Osteocyte (in vitro differentiated cells): ENCODE measurements at regions not wholly inside any gene's neighbourhood (a gene's known extent, or its start where the extent isn't known, plus 50 kb on each side); places are given as distances from the start of the nearest gene placed in this dataset.
"Not testable (repeated sequence)": the region's sequence is repeated elsewhere in the genome, so short reads cannot be mapped to it uniquely, and the experiment has no call there.

Source experiments
- DNase-seq: peaks from one replicate; pipeline ENCODE4 v3.0.0; 2021; ENCODE audit warnings: mixed read lengths; ENCODE audit not compliant: unreplicated experiment; ENCODE audit errors: extremely low spot score
- H3K27ac Mint-ChIP-seq: one replicate; pipeline ENCODE4 v1.8.0; 2021; ENCODE audit warnings: mild to moderate bottlenecking, mixed read lengths; ENCODE audit not compliant: unreplicated experiment
- H3K27me3 Mint-ChIP-seq: one replicate; pipeline ENCODE4 v1.8.0; 2021; ENCODE audit warnings: mixed read lengths; ENCODE audit not compliant: unreplicated experiment
- H3K36me3 Mint-ChIP-seq: one replicate; pipeline ENCODE4 v1.8.0; 2021; ENCODE audit warnings: mixed read lengths; ENCODE audit not compliant: unreplicated experiment
- H3K4me1 Mint-ChIP-seq: one replicate; pipeline ENCODE4 v1.8.0; 2021; ENCODE audit warnings: mixed read lengths; ENCODE audit not compliant: unreplicated experiment
- H3K4me3 Mint-ChIP-seq: one replicate; pipeline ENCODE4 v1.8.0; 2021; ENCODE audit warnings: mild to moderate bottlenecking, moderate library complexity, mixed read lengths; ENCODE audit not compliant: unreplicated experiment
- H3K9me3 Mint-ChIP-seq: one replicate; pipeline ENCODE4 v1.8.0; 2021; ENCODE audit warnings: mixed read lengths; ENCODE audit not compliant: unreplicated experiment
- TF ChIP-seq, protein P1 (sequence below): fragments of 200-600 bp; sonication (generic); IDR thresholded peaks from 2 replicates; pipeline ENCODE4 v1.5.0; 2021; ENCODE audit warnings: antibody characterized with exemption, mild to moderate bottlenecking, moderate library complexity

DNA sequence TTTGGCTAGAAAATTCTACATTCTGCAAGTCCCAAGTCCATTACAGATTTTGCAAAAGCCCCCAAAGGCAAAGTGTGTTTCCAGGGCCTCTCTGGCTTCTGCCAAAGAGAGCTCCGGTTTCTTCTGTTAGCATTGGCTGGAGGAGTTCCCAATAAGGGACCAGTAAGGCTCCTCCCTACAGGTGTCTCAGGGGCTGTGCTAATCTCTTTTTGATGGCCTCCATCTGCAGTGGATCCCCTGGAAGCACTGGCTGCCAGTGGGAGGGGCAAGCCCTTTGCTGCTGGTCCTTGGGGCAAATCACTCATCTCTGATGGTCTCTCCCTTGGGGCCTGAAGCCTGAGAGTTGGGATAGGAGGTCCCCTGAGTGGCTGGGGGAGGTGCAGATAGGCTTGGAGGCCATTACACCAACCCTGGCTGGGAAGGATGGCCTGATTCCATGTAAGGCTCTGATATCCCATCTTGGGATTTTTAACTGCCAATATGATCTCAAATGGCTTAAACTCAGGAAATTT is 89.1 kb upstream of the USP24 start:
- Mint-ChIP-seq H3K36me3 (no peaks in the 10 kb centered on the region), H3K27ac (no peak overlapping the region), H3K27me3 (peaks cover 8% of the 10 kb centered on the region), H3K9me3 (no peaks in the 10 kb centered on the region), H3K4me1 (peaks cover 12% of the 10 kb centered on the region), H3K4me3 (no peak overlapping the region)
- no peak for DNase-seq
- TF ChIP-seq, protein P1, sequence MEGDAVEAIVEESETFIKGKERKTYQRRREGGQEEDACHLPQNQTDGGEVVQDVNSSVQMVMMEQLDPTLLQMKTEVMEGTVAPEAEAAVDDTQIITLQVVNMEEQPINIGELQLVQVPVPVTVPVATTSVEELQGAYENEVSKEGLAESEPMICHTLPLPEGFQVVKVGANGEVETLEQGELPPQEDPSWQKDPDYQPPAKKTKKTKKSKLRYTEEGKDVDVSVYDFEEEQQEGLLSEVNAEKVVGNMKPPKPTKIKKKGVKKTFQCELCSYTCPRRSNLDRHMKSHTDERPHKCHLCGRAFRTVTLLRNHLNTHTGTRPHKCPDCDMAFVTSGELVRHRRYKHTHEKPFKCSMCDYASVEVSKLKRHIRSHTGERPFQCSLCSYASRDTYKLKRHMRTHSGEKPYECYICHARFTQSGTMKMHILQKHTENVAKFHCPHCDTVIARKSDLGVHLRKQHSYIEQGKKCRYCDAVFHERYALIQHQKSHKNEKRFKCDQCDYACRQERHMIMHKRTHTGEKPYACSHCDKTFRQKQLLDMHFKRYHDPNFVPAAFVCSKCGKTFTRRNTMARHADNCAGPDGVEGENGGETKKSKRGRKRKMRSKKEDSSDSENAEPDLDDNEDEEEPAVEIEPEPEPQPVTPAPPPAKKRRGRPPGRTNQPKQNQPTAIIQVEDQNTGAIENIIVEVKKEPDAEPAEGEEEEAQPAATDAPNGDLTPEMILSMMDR = no peak

DNA sequence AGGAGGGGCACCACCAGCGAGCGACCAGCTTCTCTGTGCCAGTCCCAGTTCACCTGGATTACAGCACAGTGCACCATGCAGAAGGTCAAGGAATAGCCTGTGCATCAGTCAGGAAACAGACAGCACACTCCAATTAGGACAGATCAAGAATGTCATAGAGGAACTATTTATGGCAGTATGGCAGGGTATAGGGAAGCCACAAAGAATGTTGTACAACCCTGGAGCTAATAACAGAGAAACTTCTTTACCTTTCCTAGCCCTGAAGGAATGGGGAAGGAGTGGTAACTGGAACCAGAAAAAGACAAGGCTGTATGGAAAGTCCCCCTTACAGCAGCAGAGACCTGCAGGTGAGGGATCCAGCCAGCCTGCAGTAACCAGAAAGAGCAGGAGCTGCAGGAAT is 87.8 kb upstream of the USP24 start:
- no peak overlapping the region for H3K4me3 Mint-ChIP-seq
- DNase-seq = no peak
- no peaks in the 10 kb centered on the region for H3K36me3 Mint-ChIP-seq

GRCh38 chr1:55301912-55302311 is 86.7 kb upstream of the USP24 start:
- H3K4me1 Mint-ChIP-seq = peaks cover 6% of the 10 kb centered on the region
- no peak overlapping the region for H3K27ac Mint-ChIP-seq
- H3K36me3 Mint-ChIP-seq = no peaks in the 10 kb centered on the region
- no peak for DNase-seq
- no peak overlapping the region for H3K4me3 Mint-ChIP-seq
- H3K27me3 Mint-ChIP-seq = peaks cover 6% of the 10 kb centered on the region
- TF ChIP-seq, protein P1 = no peak
- H3K9me3 Mint-ChIP-seq = no peaks in the 10 kb centered on the region

More for the DNA sequence above, 87.8 kb upstream of the USP24 start:
- H3K9me3 Mint-ChIP-seq = no peaks in the 10 kb centered on the region
- peaks cover 11% of the 10 kb centered on the region for H3K4me1 Mint-ChIP-seq
- H3K27ac Mint-ChIP-seq = no peak overlapping the region
- TF ChIP-seq, protein P1 = no peak
- peaks cover 7% of the 10 kb centered on the region for H3K27me3 Mint-ChIP-seq

GRCh38 chr1:55300975-55301374 is 85.8 kb upstream of the USP24 start:
- TF ChIP-seq, protein P1 = no peak
- peaks cover 6% of the 10 kb centered on the region for H3K4me1 Mint-ChIP-seq
- no peak for DNase-seq
- H3K36me3 Mint-ChIP-seq = no peaks in the 10 kb centered on the region
- H3K4me3 Mint-ChIP-seq = no peak overlapping the region
- H3K9me3 Mint-ChIP-seq = no peaks in the 10 kb centered on the region
- H3K27me3 Mint-ChIP-seq = peaks cover 6% of the 10 kb centered on the region
- H3K27ac Mint-ChIP-seq = no peak overlapping the region

GRCh38 chr1:55298167-55298894 is 83.2 kb upstream of the USP24 start:
- H3K9me3 Mint-ChIP-seq = peaks cover 4% of the 10 kb centered on the region
- peaks cover 3% of the 10 kb centered on the region for H3K36me3 Mint-ChIP-seq
- peaks cover 6% of the 10 kb centered on the region for H3K4me1 Mint-ChIP-seq
- no peak overlapping the region for H3K4me3 Mint-ChIP-seq
- H3K27ac Mint-ChIP-seq = no peak overlapping the region
- DNase-seq = no peak
- TF ChIP-seq, protein P1 = no peak
- H3K27me3 Mint-ChIP-seq = no peaks in the 10 kb centered on the region

- H3K36me3 Mint-ChIP-seq, H3K4me1 Mint-ChIP-seq, H3K27ac Mint-ChIP-seq, DNase-seq, H3K27me3 Mint-ChIP-seq, H3K9me3 Mint-ChIP-seq, H3K4me3 Mint-ChIP-seq: not testable (repeated sequence)
Measured at GRCh38 chr1:55296247-55296646, 81.1 kb upstream of the USP24 start.
